ENCODE measurements at regions not wholly inside any gene's neighbourhood (a gene's known extent, or its start where the extent isn't known, plus 50 kb on each side); places are given as distances from the start of the nearest gene placed in this dataset.

- no peak for DNase-seq (ENCODE audit: low spot score)
- CTCF ChIA-PET = no interaction called here
- POLR2A ChIA-PET (ENCODE audit: low non-redundant PET) = no interaction called here
- H3K27ac ChIP-seq = no peak overlapping the region
- no peak for TF ChIP-seq CTCF (conservative IDR thresholded peaks at IDR 0.05; ENCODE audit: low read depth)
Measured at GRCh38 chr10:52469970-52470705, 156.1 kb downstream of the DKK1 start.

GRCh38 chr10:52472406-52473146 lies 158.5 kb downstream of the DKK1 start:
- no peak for TF ChIP-seq CTCF (conservative IDR thresholded peaks at IDR 0.05; ENCODE audit: low read depth)
- CTCF ChIA-PET = interaction anchor here (0.6 kb wide), 1 partner anchor 39 kb away, joined by 3 read pairs; no protein-coding TSS in a partner anchor
- POLR2A ChIA-PET (ENCODE audit: low non-redundant PET) = no interaction called here
- no peak for DNase-seq (ENCODE audit: low spot score)
- no peak overlapping the region for H3K27ac ChIP-seq

- H3K27ac ChIP-seq = no peak overlapping the region
- ChIA-PET POLR2A (ENCODE audit: low non-redundant PET) (no interaction called here), CTCF (no interaction called here)
- DNase-seq (ENCODE audit: low spot score) = no peak
- TF ChIP-seq CTCF (conservative IDR thresholded peaks at IDR 0.05; ENCODE audit: low read depth) = no peak
Measured at GRCh38 chr10:52474265-52474664, 160.2 kb downstream of the DKK1 start.

- DNase-seq (ENCODE audit: low spot score) = no peak
- ChIA-PET CTCF (no interaction called here), POLR2A (ENCODE audit: low non-redundant PET) (no interaction called here)
- no peak overlapping the region for H3K27ac ChIP-seq
- no peak for TF ChIP-seq CTCF (conservative IDR thresholded peaks at IDR 0.05; ENCODE audit: low read depth)
Measured at GRCh38 chr10:52477305-52477704, 163.2 kb downstream of the DKK1 start.

GRCh38 chr10:52479567-52479966 lies 165.5 kb downstream of the DKK1 start:
- DNase-seq (ENCODE audit: low spot score) = no peak
- TF ChIP-seq CTCF (conservative IDR thresholded peaks at IDR 0.05; ENCODE audit: low read depth) = no peak
- H3K27ac ChIP-seq = no peak overlapping the region
- POLR2A ChIA-PET (ENCODE audit: low non-redundant PET) = no interaction called here
- CTCF ChIA-PET = no interaction called here

- no peak for TF ChIP-seq CTCF (conservative IDR thresholded peaks at IDR 0.05; ENCODE audit: low read depth)
- no peak for DNase-seq (ENCODE audit: low spot score)
- ChIA-PET POLR2A (ENCODE audit: low non-redundant PET) (no interaction called here), CTCF (no interaction called here)
- no peak overlapping the region for H3K27ac ChIP-seq
Measured at GRCh38 chr10:52481986-52482555, 168.0 kb downstream of the DKK1 start.
